Sigmoid colon (tissue), 3 donors: ENCODE measurements at regions not wholly inside any gene's neighbourhood (a gene's known extent, or its start where the extent isn't known, plus 50 kb on each side); places are given as distances from the start of the nearest gene placed in this dataset.

Experiments used
- POLR2A ChIP-seq, 2 donors: fragments of 450-650 bp; IDR thresholded peaks; one replicate each; pipeline ENCODE4 v1.6.1; 2016; ENCODE audit warnings: antibody characterized with exemption in 2 of 2, mild to moderate bottlenecking in 2 of 2, moderate library complexity in 2 of 2
- TF ChIP-seq, protein P1 (sequence below), 4 experiments: fragments of 450-650 bp in 3 of 4; fragments of 200-600 bp in 1 of 4; IDR thresholded peaks; one replicate each; pipeline ENCODE4 v1.5.1; 2016 to 2019; ENCODE audit warnings: antibody characterized with exemption in 4 of 4, mild to moderate bottlenecking in 3 of 4, moderate library complexity in 2 of 4

GRCh38 chr17:6348891-6349290 is 86.0 kb downstream of the AIPL1 start:
- TF ChIP-seq, protein P1, sequence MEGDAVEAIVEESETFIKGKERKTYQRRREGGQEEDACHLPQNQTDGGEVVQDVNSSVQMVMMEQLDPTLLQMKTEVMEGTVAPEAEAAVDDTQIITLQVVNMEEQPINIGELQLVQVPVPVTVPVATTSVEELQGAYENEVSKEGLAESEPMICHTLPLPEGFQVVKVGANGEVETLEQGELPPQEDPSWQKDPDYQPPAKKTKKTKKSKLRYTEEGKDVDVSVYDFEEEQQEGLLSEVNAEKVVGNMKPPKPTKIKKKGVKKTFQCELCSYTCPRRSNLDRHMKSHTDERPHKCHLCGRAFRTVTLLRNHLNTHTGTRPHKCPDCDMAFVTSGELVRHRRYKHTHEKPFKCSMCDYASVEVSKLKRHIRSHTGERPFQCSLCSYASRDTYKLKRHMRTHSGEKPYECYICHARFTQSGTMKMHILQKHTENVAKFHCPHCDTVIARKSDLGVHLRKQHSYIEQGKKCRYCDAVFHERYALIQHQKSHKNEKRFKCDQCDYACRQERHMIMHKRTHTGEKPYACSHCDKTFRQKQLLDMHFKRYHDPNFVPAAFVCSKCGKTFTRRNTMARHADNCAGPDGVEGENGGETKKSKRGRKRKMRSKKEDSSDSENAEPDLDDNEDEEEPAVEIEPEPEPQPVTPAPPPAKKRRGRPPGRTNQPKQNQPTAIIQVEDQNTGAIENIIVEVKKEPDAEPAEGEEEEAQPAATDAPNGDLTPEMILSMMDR (IDR thresholded peaks at IDR 0.05): no peak
- no peak for TF ChIP-seq POLR2A (IDR thresholded peaks at IDR 0.05)
